Hematopoietic multipotent progenitor cell treated with erythropoietin and hydrocortisone succinate and interleukin-3 and kit ligand, for 4 days (in vitro differentiated cells): ENCODE measurements at regions not wholly inside any gene's neighbourhood (a gene's known extent, or its start where the extent isn't known, plus 50 kb on each side); places are given as distances from the start of the nearest gene placed in this dataset.
A peak's percentile ranks its signal among the peaks of the same experiment; 100 is the strongest.
"Not testable (repeated sequence)": the region's sequence is repeated elsewhere in the genome, so short reads cannot be mapped to it uniquely, and the experiment has no call there.

Experiments
- DNase-seq: peaks from one replicate; pipeline ENCODE4 v3.0.0-alpha.2; 2015

GRCh38 chr18:64695851-64696553, 547.1 kb upstream of the LINC00305 start:
- peak; percentile 66 for DNase-seq

- no peak for DNase-seq
Measured at GRCh38 chr18:64693766-64694165, 544.9 kb upstream of the LINC00305 start.

DNA sequence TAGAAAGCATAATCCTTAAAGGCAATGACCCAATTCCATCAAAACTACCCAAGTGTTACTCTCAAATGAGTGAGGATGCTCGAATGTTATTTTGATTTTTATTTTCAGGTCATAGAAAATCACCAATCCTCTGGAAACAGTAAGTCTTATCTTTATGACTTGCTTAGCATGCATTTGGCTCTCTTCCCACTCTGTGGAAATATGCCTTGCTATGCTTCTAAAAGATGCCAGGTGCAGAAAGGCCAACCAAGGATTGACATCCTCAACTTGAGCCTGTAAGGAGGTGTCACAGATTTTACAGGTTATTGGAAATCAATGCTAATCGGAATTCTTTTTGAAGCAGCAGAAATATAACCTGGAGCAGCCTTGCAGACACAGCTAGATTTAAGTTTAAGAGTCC, 543.9 kb upstream of the LINC00305 start:
- no peak for DNase-seq

DNA sequence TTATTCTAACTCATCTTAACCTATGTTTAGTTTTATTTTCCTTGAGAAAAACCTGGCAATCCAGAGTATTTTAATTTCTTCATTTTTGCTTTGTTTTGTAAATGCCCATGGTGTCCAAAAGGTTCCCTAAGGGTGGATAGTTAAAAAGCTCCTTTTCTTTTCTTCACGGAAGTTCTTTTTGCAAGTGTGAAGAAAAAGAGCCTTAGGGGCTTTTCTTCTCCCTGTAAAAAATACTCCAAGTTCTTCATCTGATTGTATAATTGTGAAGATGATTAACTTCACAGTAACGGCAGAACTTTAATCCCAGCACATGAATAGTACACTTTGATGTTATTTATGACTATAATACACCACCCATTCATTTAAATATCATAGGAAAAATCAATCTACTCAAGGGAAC, 530.2 kb upstream of the LINC00305 start:
- DNase-seq, result no peak

- no peak for DNase-seq
Measured at GRCh38 chr18:64678048-64678447, 529.2 kb upstream of the LINC00305 start.

DNA sequence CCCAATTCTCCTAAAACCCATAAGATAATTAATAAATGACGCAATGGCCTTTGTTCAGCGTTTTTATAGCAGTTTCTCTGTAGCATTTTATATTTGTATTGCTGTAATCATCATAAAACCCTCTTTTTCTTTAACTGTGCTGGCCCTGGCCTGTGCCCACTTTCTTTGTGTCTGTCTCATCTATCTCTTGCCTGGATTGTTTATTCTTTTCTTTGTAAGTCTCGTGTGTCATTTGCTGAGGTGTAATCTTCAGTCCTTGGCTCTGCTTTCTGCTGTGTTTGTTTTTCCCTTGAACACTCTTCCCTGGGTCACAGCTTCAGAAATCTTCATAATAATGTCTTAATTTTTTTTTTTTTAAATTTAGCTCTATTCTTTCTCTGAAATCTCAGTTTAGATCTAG, 525.8 kb upstream of the LINC00305 start:
- DNase-seq, result no peak

DNA sequence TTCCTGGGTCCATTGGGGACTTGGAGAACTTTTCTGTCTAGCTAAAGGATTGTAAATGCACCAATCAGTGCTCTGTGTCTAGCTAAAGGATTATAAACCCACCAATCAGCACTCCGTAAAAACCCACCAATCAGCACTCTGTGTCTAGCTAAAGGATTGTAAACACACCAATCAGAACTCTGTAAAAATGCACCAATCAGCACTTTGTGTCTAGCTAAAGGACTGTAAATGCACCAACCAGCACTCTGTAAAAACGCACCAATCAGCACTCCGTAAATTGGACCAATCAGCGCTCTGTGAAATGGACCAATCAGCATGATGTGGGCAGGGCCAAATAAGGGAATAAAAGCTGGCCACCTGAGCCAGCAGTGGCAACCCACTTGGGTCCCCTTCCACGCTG, 522.4 kb upstream of the LINC00305 start:
- DNase-seq, result not testable (repeated sequence)

- no peak for DNase-seq
Measured at GRCh38 chr18:64668461-64668962, 519.6 kb upstream of the LINC00305 start.

DNA sequence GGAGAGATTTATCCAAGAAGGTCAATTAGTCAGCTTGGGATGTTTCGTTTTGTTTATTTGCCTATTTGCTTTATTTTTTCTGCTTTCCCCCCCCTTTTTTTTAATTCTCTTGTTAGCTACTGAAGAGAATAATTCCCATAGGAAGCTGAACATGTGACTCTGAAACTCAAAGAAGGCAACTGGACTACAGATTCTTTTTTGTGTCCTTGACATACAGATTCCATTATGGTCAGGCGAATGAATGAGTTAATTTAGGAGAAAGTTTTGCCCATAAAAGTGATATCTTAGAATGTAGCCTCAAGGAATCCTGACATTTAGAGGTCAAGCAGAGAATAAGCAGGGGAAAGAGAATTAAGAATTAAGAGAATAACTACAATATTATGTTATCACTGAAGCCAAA, 514.2 kb upstream of the LINC00305 start:
- DNase-seq, result no peak

DNA sequence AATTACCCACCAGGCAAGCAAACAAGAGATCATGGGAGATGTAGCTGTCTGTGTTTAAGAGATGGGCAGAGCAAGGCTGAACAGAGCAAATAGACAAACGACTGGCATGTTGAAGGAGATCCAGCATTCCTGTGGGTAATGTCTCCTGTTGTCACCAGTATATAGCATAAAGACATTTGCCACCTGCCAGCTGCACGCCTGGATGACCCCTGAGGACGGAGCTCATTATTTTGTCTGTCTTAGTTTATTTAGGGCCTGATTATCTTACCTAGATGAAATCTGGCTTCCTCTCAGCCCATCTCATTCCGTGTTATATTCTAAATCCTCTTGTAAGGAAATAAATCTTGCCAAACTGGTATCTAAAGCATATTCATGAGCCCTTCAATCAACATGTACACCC, 510.3 kb upstream of the LINC00305 start:
- no peak for DNase-seq

DNA sequence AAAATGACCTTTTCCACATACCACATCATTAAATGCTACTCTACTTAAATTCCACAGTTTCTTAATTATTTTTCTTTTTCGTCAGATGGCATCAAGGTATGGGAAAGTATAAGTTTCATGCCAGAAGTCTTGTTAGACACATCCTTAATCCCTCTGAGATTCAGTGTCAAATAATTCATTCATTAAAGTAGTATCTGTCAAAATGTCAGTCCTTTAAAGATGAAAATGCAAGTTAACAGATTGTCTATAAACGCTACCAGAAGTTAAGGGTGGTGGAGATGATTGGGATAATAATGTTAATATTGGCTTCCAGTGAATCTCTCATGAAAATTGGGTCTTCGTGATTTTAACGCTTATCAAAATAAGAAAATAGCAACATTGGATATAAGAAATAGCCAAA, 504.2 kb upstream of the LINC00305 start:
- DNase-seq, result no peak

- no peak for DNase-seq
Measured at GRCh38 chr18:64650068-64650467, 501.2 kb upstream of the LINC00305 start.

DNA sequence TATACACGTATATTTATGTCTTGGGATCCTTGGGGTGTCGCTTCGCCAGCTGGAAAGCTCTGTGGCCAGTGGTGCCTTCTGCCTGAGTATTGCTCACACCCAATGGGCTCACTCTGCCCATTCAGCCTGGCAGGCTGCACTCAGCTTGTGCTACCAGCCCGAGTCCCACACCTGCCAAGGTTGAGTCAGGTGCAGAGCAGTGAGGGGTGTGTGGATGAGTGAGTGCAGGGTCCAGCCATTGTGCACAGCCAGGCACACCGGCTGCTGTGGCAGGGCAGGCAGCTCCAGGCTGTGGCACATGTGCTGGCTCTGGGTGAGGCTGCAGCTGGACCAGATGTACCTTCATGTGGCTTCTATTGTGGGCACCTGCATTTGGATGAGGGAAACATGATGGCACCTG, 496.9 kb upstream of the LINC00305 start:
- no peak for DNase-seq

- DNase-seq, result no peak
Measured at GRCh38 chr18:64639536-64639935, 490.6 kb upstream of the LINC00305 start.

- no peak for DNase-seq
Measured at GRCh38 chr18:64620971-64621560, 472.2 kb upstream of the LINC00305 start.

DNA sequence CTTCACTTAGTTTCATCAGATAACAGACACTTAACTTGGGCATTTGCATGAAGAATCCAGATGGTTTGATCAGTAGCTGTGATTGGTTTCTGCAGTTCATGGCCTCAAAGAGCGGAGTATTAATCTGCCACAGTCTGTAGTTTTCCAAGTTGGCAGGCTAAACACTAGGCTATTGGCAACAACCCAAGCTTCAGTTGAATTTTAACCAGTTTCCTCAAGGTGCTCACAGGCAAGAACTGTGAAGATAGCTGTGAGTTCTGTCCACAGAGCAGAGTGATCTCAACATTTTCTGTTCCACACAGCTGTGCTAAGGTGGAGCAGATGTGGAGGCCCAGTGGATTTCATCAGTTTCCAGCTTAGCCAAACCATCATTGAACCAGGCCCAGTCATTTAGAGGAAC, 469.5 kb upstream of the LINC00305 start:
- DNase-seq, result no peak

GRCh38 chr18:64615021-64615420, 466.1 kb upstream of the LINC00305 start:
- DNase-seq, result no peak

- DNase-seq, result no peak
Measured at GRCh38 chr18:64614446-64614845, 465.6 kb upstream of the LINC00305 start.

DNA sequence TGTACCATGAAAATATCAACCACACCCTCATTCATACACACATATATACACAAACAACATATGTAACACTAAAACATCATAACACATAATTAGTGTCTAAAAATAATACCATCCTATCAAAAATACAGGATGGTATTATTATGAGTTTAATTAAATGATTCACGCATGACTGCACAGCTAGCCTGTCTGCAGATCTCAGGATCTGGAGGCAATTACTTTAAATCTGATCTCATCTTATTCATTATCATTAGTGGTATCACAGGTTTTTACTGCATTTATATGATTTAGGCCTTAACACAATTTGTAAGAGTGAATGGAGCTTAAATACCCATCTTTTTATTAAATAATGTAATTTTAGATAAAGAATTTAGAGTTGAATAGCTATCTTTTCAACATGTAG, 443.4 kb upstream of the LINC00305 start:
- no peak for DNase-seq

GRCh38 chr18:64589000-64589399, 440.1 kb upstream of the LINC00305 start:
- no peak for DNase-seq

GRCh38 chr18:64566456-64566855, 417.6 kb upstream of the LINC00305 start:
- DNase-seq, result no peak

DNA sequence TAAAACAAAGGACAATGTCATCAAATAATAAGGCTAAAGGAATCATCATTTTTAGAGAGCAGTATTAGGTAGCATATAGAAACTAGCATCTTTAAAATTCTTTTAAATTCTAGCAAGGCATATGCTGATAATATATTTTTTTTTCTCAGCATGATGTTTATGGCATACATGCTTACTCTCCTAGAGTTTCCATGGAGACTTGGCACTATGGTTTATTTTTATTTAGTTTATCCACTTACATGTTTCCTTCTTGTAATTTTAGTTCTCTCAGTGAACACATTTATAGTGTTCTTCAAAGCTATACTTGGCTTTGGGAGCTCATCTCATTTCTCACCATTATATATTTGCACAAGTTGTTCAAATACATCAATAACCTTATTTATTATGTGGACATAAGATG, 413.8 kb upstream of the LINC00305 start:
- no peak for DNase-seq

DNA sequence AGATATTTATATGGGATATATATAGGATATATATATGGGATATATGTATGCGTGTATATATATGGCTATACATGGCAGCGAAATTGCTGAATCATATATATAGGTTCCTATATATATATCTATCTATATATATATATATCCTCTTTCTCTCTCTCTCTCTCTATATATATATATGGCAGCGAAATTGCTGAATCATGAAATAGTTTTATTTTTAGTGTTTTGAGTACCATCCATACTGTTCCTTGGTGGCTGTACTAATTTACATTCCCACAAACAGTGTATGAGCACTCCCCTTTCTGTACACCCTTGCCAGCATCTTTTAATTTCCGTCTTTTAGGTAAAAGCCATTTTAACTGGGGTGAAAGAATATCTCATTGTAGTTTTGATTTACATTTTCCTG, 397.6 kb upstream of the LINC00305 start:
- peak; percentile 2 for DNase-seq

DNA sequence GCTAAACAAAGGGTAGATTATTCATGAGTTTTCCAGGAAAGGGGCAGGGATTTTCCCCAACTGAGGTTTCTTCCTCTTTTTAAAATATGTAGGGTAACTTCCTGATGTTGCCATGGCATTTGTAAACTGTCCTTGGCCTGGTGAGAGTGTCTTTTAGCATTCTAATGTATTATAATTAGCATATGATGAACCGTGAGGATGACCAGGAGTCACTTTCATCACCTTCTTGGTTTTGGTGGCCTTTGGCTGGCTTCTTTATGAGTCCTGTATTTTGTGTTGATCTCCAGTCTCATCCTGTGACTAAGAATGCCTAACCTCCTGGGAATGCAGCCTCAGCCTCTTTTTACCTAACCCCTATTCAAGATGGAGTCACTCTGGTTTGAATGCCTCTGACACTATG, 391.0 kb upstream of the LINC00305 start:
- no peak for DNase-seq

GRCh38 chr18:64528646-64529045, 379.8 kb upstream of the LINC00305 start:
- no peak for DNase-seq
